Gastrocnemius medialis (tissue), 4 donors: ENCODE measurements at regions not wholly inside any gene's neighbourhood (a gene's known extent, or its start where the extent isn't known, plus 50 kb on each side); places are given as distances from the start of the nearest gene placed in this dataset.

ENCODE experiments used
- ATAC-seq, 2 donors: fragments of 150-250 bp; one replicate each; pipeline ENCODE4 v1.9.1; 2016
- DNase-seq, 2 donors: peaks; one replicate each; pipeline ENCODE4 v3.0.0-alpha.2; 2019
- H3K27ac ChIP-seq, 4 donors: fragments of 200-600 bp; sonication (generic); 1 replicate in 1 of 4; 2 replicates in 3 of 4; pipeline ENCODE4 v1.5.1; 2016 to 2018; ENCODE audit warnings: mild to moderate bottlenecking in 2 of 4, moderate library complexity in 1 of 4
- H3K27me3 ChIP-seq, 3 donors: fragments of 200-600 bp; sonication (generic) in 2 of 3; 1 replicate in 1 of 3; 2 replicates in 2 of 3; pipeline versions ENCODE4 v1.5.1 to v1.6.0; 2016 to 2019; ENCODE audit warnings: mild to moderate bottlenecking in 1 of 3, moderate library complexity in 1 of 3
- H3K36me3 ChIP-seq, 2 donors: fragments of 200-600 bp; sonication (generic) in 1 of 2; one replicate each; pipeline ENCODE4 v1.5.1; 2017 to 2018
- H3K4me1 ChIP-seq, 2 donors: fragments of 200-600 bp; sonication (generic) in 1 of 2; one replicate each; pipeline ENCODE4 v1.5.1; 2016 to 2017; ENCODE audit warnings: mild to moderate bottlenecking in 2 of 2
- H3K4me3 ChIP-seq, 4 donors: fragments of 200-600 bp; sonication (generic) in 3 of 4; 1 replicate in 1 of 4; 2 replicates in 3 of 4; pipeline ENCODE4 v1.5.1; 2016 to 2019; ENCODE audit warnings: mild to moderate bottlenecking in 2 of 4
- H3K9me3 ChIP-seq, 3 donors: fragments of 200-600 bp; sonication (generic) in 2 of 3; 1 replicate in 1 of 3; 2 replicates in 2 of 3; pipeline ENCODE4 v1.5.1; 2016 to 2019
- POLR2A ChIP-seq, 2 donors: fragments of 450-650 bp; IDR thresholded peaks; one replicate each; pipeline ENCODE4 v1.6.1; 2017; ENCODE audit warnings: antibody characterized with exemption in 2 of 2, mild to moderate bottlenecking in 2 of 2, moderate library complexity in 2 of 2
- in situ Hi-C, 4 donors: fragments of 200-750 bp; cut with MboI; loops; one replicate each; pipeline versions ENCODE4 v1.15.0 to v1.8.0; 2017; ENCODE audit warnings: low sequenced_read_pairs in 4 of 4
- intact Hi-C: fragments of 100-400 bp; cut with DNase I; formaldehyde crosslinking; loops from one replicate; pipeline ENCODE4 v1.15.1; 2023; ENCODE audit warnings: low total_unique reads
- TF ChIP-seq, protein P1 (sequence below), 5 experiments: fragments of 450-650 bp in 3 of 5; fragments of 200-600 bp in 2 of 5; sonication (generic) in 2 of 5; IDR thresholded peaks in 4 of 5; conservative IDR thresholded peaks in 1 of 5; 1 replicate in 4 of 5; 2 replicates in 1 of 5; pipeline ENCODE4 v1.5.1; 2016 to 2019; ENCODE audit warnings: antibody characterized with exemption in 5 of 5, mild to moderate bottlenecking in 3 of 5, moderate library complexity in 3 of 5

DNA sequence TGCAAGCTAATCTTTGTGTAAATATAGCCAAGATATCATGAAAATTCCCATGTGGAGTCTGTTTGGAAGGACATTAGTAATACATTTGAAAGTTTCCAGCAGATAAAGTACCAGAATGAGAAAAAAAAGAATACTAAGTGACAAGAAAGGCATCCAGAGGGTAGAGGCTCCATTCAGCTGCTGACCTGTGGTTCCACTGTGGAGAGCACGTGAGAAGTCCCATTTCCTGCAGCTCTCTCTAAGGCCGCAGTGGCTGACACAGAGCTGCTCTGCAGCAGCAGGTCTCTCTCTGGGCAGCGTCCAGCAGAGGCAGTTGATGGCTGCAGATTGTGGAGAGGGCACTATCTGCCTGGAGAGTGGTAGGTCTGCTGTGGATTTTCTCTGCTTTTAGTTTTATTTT is 100.1 kb upstream of the TMEM72 start:
- H3K4me3 ChIP-seq, result no peak overlapping the region
- ATAC-seq, result no peak
- TF ChIP-seq POLR2A (IDR thresholded peaks at IDR 0.05), result no peak
- TF ChIP-seq, protein P1, sequence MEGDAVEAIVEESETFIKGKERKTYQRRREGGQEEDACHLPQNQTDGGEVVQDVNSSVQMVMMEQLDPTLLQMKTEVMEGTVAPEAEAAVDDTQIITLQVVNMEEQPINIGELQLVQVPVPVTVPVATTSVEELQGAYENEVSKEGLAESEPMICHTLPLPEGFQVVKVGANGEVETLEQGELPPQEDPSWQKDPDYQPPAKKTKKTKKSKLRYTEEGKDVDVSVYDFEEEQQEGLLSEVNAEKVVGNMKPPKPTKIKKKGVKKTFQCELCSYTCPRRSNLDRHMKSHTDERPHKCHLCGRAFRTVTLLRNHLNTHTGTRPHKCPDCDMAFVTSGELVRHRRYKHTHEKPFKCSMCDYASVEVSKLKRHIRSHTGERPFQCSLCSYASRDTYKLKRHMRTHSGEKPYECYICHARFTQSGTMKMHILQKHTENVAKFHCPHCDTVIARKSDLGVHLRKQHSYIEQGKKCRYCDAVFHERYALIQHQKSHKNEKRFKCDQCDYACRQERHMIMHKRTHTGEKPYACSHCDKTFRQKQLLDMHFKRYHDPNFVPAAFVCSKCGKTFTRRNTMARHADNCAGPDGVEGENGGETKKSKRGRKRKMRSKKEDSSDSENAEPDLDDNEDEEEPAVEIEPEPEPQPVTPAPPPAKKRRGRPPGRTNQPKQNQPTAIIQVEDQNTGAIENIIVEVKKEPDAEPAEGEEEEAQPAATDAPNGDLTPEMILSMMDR (IDR thresholded peaks at IDR 0.05 in 4 of 5, conservative IDR thresholded peaks at IDR 0.05 in 1 of 5), result no peak
- no peak overlapping the region for H3K27ac ChIP-seq
- H3K4me1 ChIP-seq, result peaks cover 0 to 3% of the 10 kb centered on the region in 2 donors
- DNase-seq, result no peak
- no peaks in the 10 kb centered on the region for H3K27me3 ChIP-seq
- intact Hi-C loops (no loop called here), in situ Hi-C loops (no loop called here)
- no peaks in the 10 kb centered on the region for H3K36me3 ChIP-seq
- H3K9me3 ChIP-seq, result no peaks in the 10 kb centered on the region

DNA sequence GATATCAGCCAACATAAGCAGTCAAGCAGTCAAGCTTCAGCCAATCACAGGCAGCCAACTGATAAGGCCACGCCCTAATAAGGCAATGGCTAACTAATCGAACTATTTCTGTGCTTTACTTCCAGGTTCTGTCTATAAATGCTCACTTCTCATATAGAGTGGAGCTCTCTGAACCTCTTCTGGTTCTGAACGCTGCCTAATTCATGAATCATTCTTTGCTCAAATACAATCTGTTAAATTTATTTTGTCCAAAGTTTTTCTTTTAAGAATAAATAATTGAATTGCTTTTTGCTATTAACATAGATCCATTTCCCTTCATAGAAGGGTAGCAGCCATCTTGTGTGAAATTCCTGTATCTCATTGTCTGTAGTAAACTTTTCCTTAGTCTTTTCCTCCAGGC is 97.9 kb upstream of the TMEM72 start:
- Histone ChIP-seq H3K27ac (no peak overlapping the region), H3K4me3 (no peak overlapping the region), H3K27me3 (no peaks in the 10 kb centered on the region), H3K36me3 (no peaks in the 10 kb centered on the region), H3K9me3 (no peaks in the 10 kb centered on the region), H3K4me1 (no peaks in the 10 kb centered on the region)
- in situ Hi-C loops (no loop called here), intact Hi-C loops (no loop called here)
- ATAC-seq, result no peak
- TF ChIP-seq POLR2A (IDR thresholded peaks at IDR 0.05), result no peak
- TF ChIP-seq, protein P1 (IDR thresholded peaks at IDR 0.05 in 4 of 5, conservative IDR thresholded peaks at IDR 0.05 in 1 of 5), result no peak
- DNase-seq, result no peak

- Histone ChIP-seq H3K36me3 (no peaks in the 10 kb centered on the region), H3K27me3 (no peaks in the 10 kb centered on the region), H3K27ac (no peak overlapping the region), H3K4me3 (no peak overlapping the region), H3K4me1 (no peaks in the 10 kb centered on the region), H3K9me3 (no peaks in the 10 kb centered on the region)
- in situ Hi-C loops (no loop called here), intact Hi-C loops (no loop called here)
- ATAC-seq (no peak), DNase-seq (no peak)
- TF ChIP-seq, protein P1 (IDR thresholded peaks at IDR 0.05 in 4 of 5, conservative IDR thresholded peaks at IDR 0.05 in 1 of 5), result no peak
- TF ChIP-seq POLR2A (IDR thresholded peaks at IDR 0.05), result no peak
Measured at GRCh38 chr10:44814929-44815328, 96.2 kb upstream of the TMEM72 start.

GRCh38 chr10:44818041-44818649 is 93.0 kb upstream of the TMEM72 start:
- no peak for DNase-seq
- H3K27ac ChIP-seq, result no peak overlapping the region
- H3K27me3 ChIP-seq, result no peaks in the 10 kb centered on the region
- in situ Hi-C loops, result no loop called here
- ATAC-seq, result no peak
- intact Hi-C loops, result no loop called here
- no peak overlapping the region for H3K4me3 ChIP-seq
- no peaks in the 10 kb centered on the region for H3K9me3 ChIP-seq
- TF ChIP-seq, protein P1 (IDR thresholded peaks at IDR 0.05 in 4 of 5, conservative IDR thresholded peaks at IDR 0.05 in 1 of 5), result no peak
- TF ChIP-seq POLR2A (IDR thresholded peaks at IDR 0.05), result no peak
- H3K36me3 ChIP-seq, result no peaks in the 10 kb centered on the region
- no peaks in the 10 kb centered on the region for H3K4me1 ChIP-seq

DNA sequence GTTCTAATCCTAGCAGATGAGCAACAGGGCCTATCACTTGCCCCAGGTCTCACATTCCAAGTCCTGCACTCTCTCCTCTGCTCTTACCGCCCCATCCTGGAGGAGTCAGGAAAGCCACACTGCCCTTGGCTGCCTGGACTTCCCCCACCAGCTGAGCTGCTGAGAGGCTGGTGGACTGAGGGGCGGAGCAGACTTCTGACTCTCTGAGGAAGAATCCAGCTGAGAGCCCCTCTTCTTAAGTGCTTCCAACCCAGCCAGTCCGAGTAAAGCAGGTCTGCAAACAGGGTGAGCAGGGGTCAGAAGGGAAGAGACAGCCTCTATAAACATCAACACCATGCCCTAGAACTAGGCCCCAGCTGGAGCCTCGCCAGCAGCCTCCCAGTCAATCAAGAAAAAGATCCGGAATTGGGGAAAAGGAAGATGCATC is 92.4 kb upstream of the TMEM72 start:
- DNase-seq, result no peak

More for the DNA sequence above, 92.4 kb upstream of the TMEM72 start:
- Histone ChIP-seq H3K27me3 (no peaks in the 10 kb centered on the region), H3K4me1 (no peaks in the 10 kb centered on the region), H3K4me3 (no peak overlapping the region), H3K36me3 (no peaks in the 10 kb centered on the region), H3K9me3 (no peaks in the 10 kb centered on the region), H3K27ac (no peak overlapping the region)
- ATAC-seq, result no peak
- no peak for TF ChIP-seq POLR2A (IDR thresholded peaks at IDR 0.05)
- TF ChIP-seq, protein P1 (IDR thresholded peaks at IDR 0.05 in 4 of 5, conservative IDR thresholded peaks at IDR 0.05 in 1 of 5), result no peak
- intact Hi-C loops (no loop called here), in situ Hi-C loops (no loop called here)
